Peyer's patch (tissue), 4 donors: ENCODE measurements at regions not wholly inside any gene's neighbourhood (a gene's known extent, or its start where the extent isn't known, plus 50 kb on each side); places are given as distances from the start of the nearest gene placed in this dataset.

Experiments used
- POLR2A ChIP-seq, 2 donors: fragments of 450-650 bp; IDR thresholded peaks; one replicate each; pipeline ENCODE4 v1.5.1; 2017; ENCODE audit warnings: antibody characterized with exemption in 2 of 2, mild to moderate bottlenecking in 2 of 2, moderate library complexity in 2 of 2
- TF ChIP-seq, protein P1 (sequence below), 6 experiments: fragments of 450-650 bp in 4 of 6; fragments of 200-600 bp in 2 of 6; sonication (generic) in 1 of 6; IDR thresholded peaks; one replicate each; pipeline ENCODE4 v1.5.1; 2017 to 2019; ENCODE audit warnings: antibody characterized with exemption in 6 of 6, mild to moderate bottlenecking in 3 of 6, moderate library complexity in 1 of 6

DNA sequence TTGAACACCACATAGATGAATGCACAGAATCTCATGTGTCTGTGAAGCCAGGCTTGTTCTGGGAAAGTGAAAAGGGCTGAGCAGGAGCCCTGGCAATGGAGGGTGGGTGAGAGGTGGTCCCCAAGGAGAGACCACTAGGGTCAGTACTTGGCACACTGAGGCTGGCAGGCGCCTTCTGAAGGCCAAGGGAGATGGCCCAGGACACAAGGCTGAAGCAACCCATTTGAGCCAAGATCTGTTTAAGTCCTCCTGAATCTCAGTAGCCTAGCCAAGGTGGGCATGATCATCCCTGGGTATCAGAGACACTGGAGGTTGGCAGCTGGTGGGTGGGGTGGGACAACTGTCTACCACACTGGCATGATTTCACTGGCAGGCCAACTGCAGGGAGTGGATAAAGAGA lies 1741.2 kb downstream of the TP53TG3F start:
- TF ChIP-seq, protein P1, sequence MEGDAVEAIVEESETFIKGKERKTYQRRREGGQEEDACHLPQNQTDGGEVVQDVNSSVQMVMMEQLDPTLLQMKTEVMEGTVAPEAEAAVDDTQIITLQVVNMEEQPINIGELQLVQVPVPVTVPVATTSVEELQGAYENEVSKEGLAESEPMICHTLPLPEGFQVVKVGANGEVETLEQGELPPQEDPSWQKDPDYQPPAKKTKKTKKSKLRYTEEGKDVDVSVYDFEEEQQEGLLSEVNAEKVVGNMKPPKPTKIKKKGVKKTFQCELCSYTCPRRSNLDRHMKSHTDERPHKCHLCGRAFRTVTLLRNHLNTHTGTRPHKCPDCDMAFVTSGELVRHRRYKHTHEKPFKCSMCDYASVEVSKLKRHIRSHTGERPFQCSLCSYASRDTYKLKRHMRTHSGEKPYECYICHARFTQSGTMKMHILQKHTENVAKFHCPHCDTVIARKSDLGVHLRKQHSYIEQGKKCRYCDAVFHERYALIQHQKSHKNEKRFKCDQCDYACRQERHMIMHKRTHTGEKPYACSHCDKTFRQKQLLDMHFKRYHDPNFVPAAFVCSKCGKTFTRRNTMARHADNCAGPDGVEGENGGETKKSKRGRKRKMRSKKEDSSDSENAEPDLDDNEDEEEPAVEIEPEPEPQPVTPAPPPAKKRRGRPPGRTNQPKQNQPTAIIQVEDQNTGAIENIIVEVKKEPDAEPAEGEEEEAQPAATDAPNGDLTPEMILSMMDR (IDR thresholded peaks at IDR 0.05): no peak
- TF ChIP-seq POLR2A (IDR thresholded peaks at IDR 0.05): no peak
